GM04503 (cell line): ENCODE measurements at regions not wholly inside any gene's neighbourhood (a gene's known extent, or its start where the extent isn't known, plus 50 kb on each side); places are given as distances from the start of the nearest gene placed in this dataset.
"Not testable (repeated sequence)": the region's sequence is repeated elsewhere in the genome, so short reads cannot be mapped to it uniquely, and the experiment has no call there.

Experiments used
- DNase-seq: peaks from one replicate; pipeline ENCODE4 v3.0.0-alpha.2; 2012; ENCODE audit warnings: low read depth

GRCh38 chr10:32141018-32141807 lies 85.0 kb upstream of the KIF5B start:
- DNase-seq = no peak

- no peak for DNase-seq
These were observed 84.2 kb upstream of the KIF5B start for GRCh38 chr10:32140403-32140802.

- DNase-seq = peak; percentile 88
These were observed 83.2 kb upstream of the KIF5B start for GRCh38 chr10:32139223-32140073.

GRCh38 chr10:32136927-32137326 lies 80.7 kb upstream of the KIF5B start:
- DNase-seq = not testable (repeated sequence)

- DNase-seq = not testable (repeated sequence)
These were observed 79.6 kb upstream of the KIF5B start for GRCh38 chr10:32135796-32136195.

GRCh38 chr10:32132357-32132946 lies 76.2 kb upstream of the KIF5B start:
- no peak for DNase-seq

GRCh38 chr10:32131388-32131787 lies 75.2 kb upstream of the KIF5B start:
- no peak for DNase-seq

GRCh38 chr10:32130788-32131187 lies 74.6 kb upstream of the KIF5B start:
- DNase-seq = no peak

GRCh38 chr10:32125023-32125422 lies 68.8 kb upstream of the KIF5B start:
- DNase-seq = no peak

GRCh38 chr10:32123021-32123420 lies 66.8 kb upstream of the KIF5B start:
- DNase-seq = no peak

GRCh38 chr10:32121648-32122047 lies 65.4 kb upstream of the KIF5B start:
- no peak for DNase-seq

- no peak for DNase-seq
These were observed 63.9 kb upstream of the KIF5B start for GRCh38 chr10:32120147-32120546.

GRCh38 chr10:32114508-32114907 lies 58.3 kb upstream of the KIF5B start:
- no peak for DNase-seq

- peak; percentile 64 for DNase-seq
These were observed 55.8 kb upstream of the KIF5B start for GRCh38 chr10:32112055-32112454.

GRCh38 chr10:32111585-32111984 lies 55.4 kb upstream of the KIF5B start:
- no peak for DNase-seq

GRCh38 chr10:32110790-32111189 lies 54.6 kb upstream of the KIF5B start:
- DNase-seq = no peak

GRCh38 chr10:32109603-32110002 lies 53.4 kb upstream of the KIF5B start:
- DNase-seq = no peak
